HepG2 (cell line): ENCODE measurements at regions not wholly inside any gene's neighbourhood (a gene's known extent, or its start where the extent isn't known, plus 50 kb on each side); places are given as distances from the start of the nearest gene placed in this dataset.
A peak's percentile ranks its signal among the peaks of the same experiment; 100 is the strongest.

ENCODE experiments used
- ATAC-seq: fragments of 200-7000 bp; cut with Tn5 transposase; 3 replicates; pipeline ENCODE4 v1.9.1; 2020; ENCODE audit warnings: mild to moderate bottlenecking, moderate library complexity
- BruUV-seq: library from RNA; stranded (reverse); fragments of 400-500 nt; replicated peaks from 2 replicates; lab custom pipeline; 2021; lab: Mats Ljungman, UMichigan
- CTCF ChIA-PET: fragments of 300-600 bp; formaldehyde crosslinking; extraction: SDS; loops from one replicate; lab custom pipeline; 2021; ENCODE audit warnings: low total read pairs, inconsistent platforms, low intra/inter-chr PET ratio; lab: Yijun Ruan, JAX
- POLR2A ChIA-PET: fragments of 350-600 bp; sonication (Branson Sonifier 250); formaldehyde crosslinking; loops from one replicate; lab custom pipeline; 2020; ENCODE audit warnings: antibody characterized with exemption, inconsistent platforms; lab: Yijun Ruan, JAX
- DNase-seq: peaks from one replicate; pipeline ENCODE4 v3.0.0-alpha.2; 2015; ENCODE audit warnings: low spot score
- FAIRE-seq: peaks from 3 replicates; lab custom pipeline; 2011; peaks lifted over from hg19 to GRCh38; lab: Jason Lieb, UNC
- H2AFZ ChIP-seq: one replicate; pipeline ENCODE4 v1.6.1; 2011; ENCODE audit warnings: low read length, inconsistent platforms
- H3K27ac ChIP-seq: fragments of 300-600 bp; 3 replicates; pipeline ENCODE4 v1.8.0; 2011; ENCODE audit warnings: mixed run types, mild to moderate bottlenecking, mixed read lengths, low read length, inconsistent platforms; ENCODE audit not compliant: insufficient read depth; ENCODE audit errors: extremely low read length
- H3K27me3 ChIP-seq, 2 experiments: fragments of 200-600 bp in 1 of 2; 2 replicates in 1 of 2; 3 replicates in 1 of 2; pipeline versions ENCODE4 v1.6.0 to v1.8.0; 2011; ENCODE audit warnings: low read length in 2 of 2, mild to moderate bottlenecking in 2 of 2, moderate library complexity in 2 of 2, inconsistent platforms in 1 of 2; ENCODE audit not compliant: insufficient read depth in 2 of 2, control insufficient read depth in 1 of 2
- H3K36me3 ChIP-seq, 2 experiments: fragments of 200-600 bp in 1 of 2; replicated peaks in 1 of 2; 2 replicates in 1 of 2; 3 replicates in 1 of 2; pipeline versions ENCODE4 v1.5.1 to v1.8.0; 2011; ENCODE audit warnings: low read length in 2 of 2, inconsistent platforms in 1 of 2; ENCODE audit not compliant: insufficient read depth in 2 of 2, control insufficient read depth in 1 of 2
- H3K4me1 ChIP-seq: 2 replicates; pipeline ENCODE4 v1.5.1; 2012; ENCODE audit warnings: low read length, inconsistent platforms; ENCODE audit not compliant: insufficient read depth
- H3K4me2 ChIP-seq: 2 replicates; pipeline ENCODE4 v1.6.0; 2011; ENCODE audit warnings: low read depth, low read length, inconsistent platforms
- H3K4me3 ChIP-seq, 3 experiments: fragments of 200-600 bp in 1 of 3; sonication (generic), shearing (Covaris generic) in 1 of 3; replicated peaks in 1 of 3; 2 replicates each; pipeline ENCODE4 v1.5.1; 2011 to 2016; ENCODE audit warnings: low read length in 3 of 3, inconsistent platforms in 2 of 3, low read depth in 2 of 3, mild to moderate bottlenecking in 2 of 3, control low read depth in 1 of 3, mixed read lengths in 1 of 3; ENCODE audit not compliant: insufficient read depth in 1 of 3
- H3K79me2 ChIP-seq: one replicate; pipeline ENCODE4 v1.6.1; 2011; ENCODE audit warnings: low read length, inconsistent platforms; ENCODE audit not compliant: insufficient read depth
- H3K9ac ChIP-seq: 2 replicates; pipeline ENCODE4 v1.6.0; 2011; ENCODE audit warnings: mild to moderate bottlenecking, low read depth, low read length, inconsistent platforms; ENCODE audit not compliant: insufficient read depth
- H3K9me3 ChIP-seq: 2 replicates; pipeline ENCODE4 v1.5.1; 2012; ENCODE audit warnings: mild to moderate bottlenecking, low read length
- H4K20me1 ChIP-seq: 2 replicates; pipeline ENCODE4 v1.6.0; 2011; ENCODE audit warnings: inconsistent platforms, mild to moderate bottlenecking, low read length, moderate library complexity; ENCODE audit not compliant: insufficient read depth
- ATF4 ChIP-seq, 2 experiments: fragments of 450-650 bp in 1 of 2; sonication (generic) in 1 of 2; formaldehyde crosslinking; IDR thresholded peaks; 2 replicates each; pipeline versions ENCODE4 v1.5.0 to v1.8.0; 2020 to 2022; ENCODE audit warnings: mild to moderate bottlenecking in 1 of 2, missing genetic modification reagents in 1 of 2
- ATF7 ChIP-seq, 2 experiments: fragments of 450-650 bp in 1 of 2; sonication (generic) in 1 of 2; formaldehyde crosslinking in 1 of 2; IDR thresholded peaks; 2 replicates each; pipeline versions ENCODE4 v1.4.0 to v1.6.1; 2016 to 2020; ENCODE audit warnings: antibody characterized with exemption in 1 of 2, mild to moderate bottlenecking in 1 of 2, missing genetic modification reagents in 1 of 2
- CREB1 ChIP-seq, 2 experiments: fragments of 450-650 bp in 1 of 2; IDR thresholded peaks; 2 replicates each; pipeline ENCODE4 v1.6.1; 2016 to 2017; ENCODE audit warnings: control low read depth in 1 of 2, mild to moderate bottlenecking in 1 of 2, missing compliant biosample characterization in 1 of 2, missing genetic modification characterization in 1 of 2
- HOXA5 ChIP-seq: sonication (generic); formaldehyde crosslinking; IDR thresholded peaks from 2 replicates; pipeline ENCODE4 v1.4.0; 2020; ENCODE audit warnings: missing genetic modification reagents
- MAFF ChIP-seq: IDR thresholded peaks from 2 replicates; pipeline ENCODE4 v1.6.1; 2011; ENCODE audit warnings: low read depth, low read length, improper control_type of control experiment
- MAFK ChIP-seq, 2 experiments: IDR thresholded peaks in 1 of 2; conservative IDR thresholded peaks in 1 of 2; 2 replicates each; pipeline ENCODE4 v1.6.1; 2011; ENCODE audit warnings: improper control_type of control experiment in 2 of 2, low read length in 2 of 2
- ZFX ChIP-seq: sonication (generic); formaldehyde crosslinking; IDR thresholded peaks from 2 replicates; pipeline ENCODE4 v1.4.0; 2020; ENCODE audit warnings: mild to moderate bottlenecking, low read depth, missing genetic modification reagents, moderate library complexity
- ZNF605 ChIP-seq: sonication (generic); formaldehyde crosslinking; IDR thresholded peaks from 2 replicates; pipeline ENCODE4 v1.8.0; 2022; ENCODE audit warnings: mild to moderate bottlenecking, missing genetic modification reagents
- ZNF746 ChIP-seq: sonication (generic); formaldehyde crosslinking; IDR thresholded peaks from 2 replicates; pipeline ENCODE4 v1.8.0; 2022; ENCODE audit warnings: mild to moderate bottlenecking, missing genetic modification reagents
- WGBS: methylation state at CpG from one replicate; pipeline ENCODE4 v1.1.6; 2017; ENCODE audit warnings: low lambda C conversion rate; 5-methylcytosine and 5-hydroxymethylcytosine counted together
- in situ Hi-C: cut with HindIII; loops from 2 replicates; pipeline ENCODE4 v1.10.0; 2017; ENCODE audit warnings: low pct_unique_long_range_greater_than_20kb; ENCODE audit not compliant: extremely low pct_ligation_motif_present
- intact Hi-C: fragments of 100-400 bp; cut with micrococcal nuclease; formaldehyde crosslinking; loops from one replicate; pipeline ENCODE4 v1.10.0; 2022; ENCODE audit not compliant: unreplicated experiment

- H3K36me3 ChIP-seq, result no peaks in the 10 kb centered on the region
- no peaks in the 10 kb centered on the region for H4K20me1 ChIP-seq
- no peak for FAIRE-seq
- no peak overlapping the region for H3K27ac ChIP-seq
- H3K9me3 ChIP-seq, result no peaks in the 10 kb centered on the region
- TF ChIP-seq ZNF746 (CRISPR knock-in tag) (no peak), MAFF (peak; percentile 81), ZNF605 (CRISPR knock-in tag) (no peak), CREB1 (IDR thresholded peaks at IDR 0.05) (peak; percentile 58), CREB1 (CRISPR knock-in tag; IDR thresholded peaks at IDR 0.05) (no peak), HOXA5 (no peak), ZFX (CRISPR knock-in tag) (no peak), ATF4 (CRISPR knock-in tag; IDR thresholded peaks at IDR 0.05) (no peak), ATF7 (IDR thresholded peaks at IDR 0.05) (peak; percentile 80), ATF7 (CRISPR knock-in tag; IDR thresholded peaks at IDR 0.05) (no peak), MAFK (conservative IDR thresholded peaks at IDR 0.05 in 1 of 2, IDR thresholded peaks at IDR 0.05 in 1 of 2; ENCODE audit: low read length in 2 of 2) (peak; percentile 82 to 91)
- TF ChIP-seq, all 625 proteins: peak for 4
- Histone ChIP-seq H3K27me3 (no peaks in the 10 kb centered on the region; a peak in 1 of 5 replicates), H3K4me1 (no peaks in the 10 kb centered on the region), H3K4me3 (no peak overlapping the region), H2AFZ (no peak overlapping the region), H3K4me2 (no peak overlapping the region), H3K79me2 (no peaks in the 10 kb centered on the region), H3K9ac (no peak overlapping the region)
- ATAC-seq (no peak), DNase-seq (no peak)
- ChIA-PET POLR2A (no interaction called here), CTCF (no interaction called here)
- in situ Hi-C loops, result no loop called here
- WGBS, result 14% methylated on average over 5 of the region's 5 CpGs
- no TSS peak for BruUV-seq
- intact Hi-C loops, result no loop called here
Measured at GRCh38 chr3:191068946-191069813, 129.9 kb upstream of the OSTN start.
